OCI-LY3 (cell line): ENCODE measurements at regions not wholly inside any gene's neighbourhood (a gene's known extent, or its start where the extent isn't known, plus 50 kb on each side); places are given as distances from the start of the nearest gene placed in this dataset.

Experiments
- EZH2phosphoT487 ChIP-seq: fragments of 200-600 bp; shearing (Covaris generic); IDR thresholded peaks from 2 replicates; pipeline ENCODE4 v1.6.1; 2018; ENCODE audit warnings: antibody characterized with exemption, mixed run types, low read depth
- TF ChIP-seq, protein P1 (sequence below): fragments of 200-600, 300-600 bp; sonication (generic); IDR thresholded peaks from 2 replicates; pipeline ENCODE4 v1.5.1; 2014; ENCODE audit warnings: antibody characterized with exemption, low read length, low read depth

GRCh38 chr5:124279146-124279876 is 467.1 kb downstream of the ZNF608 start:
- TF ChIP-seq, protein P1, sequence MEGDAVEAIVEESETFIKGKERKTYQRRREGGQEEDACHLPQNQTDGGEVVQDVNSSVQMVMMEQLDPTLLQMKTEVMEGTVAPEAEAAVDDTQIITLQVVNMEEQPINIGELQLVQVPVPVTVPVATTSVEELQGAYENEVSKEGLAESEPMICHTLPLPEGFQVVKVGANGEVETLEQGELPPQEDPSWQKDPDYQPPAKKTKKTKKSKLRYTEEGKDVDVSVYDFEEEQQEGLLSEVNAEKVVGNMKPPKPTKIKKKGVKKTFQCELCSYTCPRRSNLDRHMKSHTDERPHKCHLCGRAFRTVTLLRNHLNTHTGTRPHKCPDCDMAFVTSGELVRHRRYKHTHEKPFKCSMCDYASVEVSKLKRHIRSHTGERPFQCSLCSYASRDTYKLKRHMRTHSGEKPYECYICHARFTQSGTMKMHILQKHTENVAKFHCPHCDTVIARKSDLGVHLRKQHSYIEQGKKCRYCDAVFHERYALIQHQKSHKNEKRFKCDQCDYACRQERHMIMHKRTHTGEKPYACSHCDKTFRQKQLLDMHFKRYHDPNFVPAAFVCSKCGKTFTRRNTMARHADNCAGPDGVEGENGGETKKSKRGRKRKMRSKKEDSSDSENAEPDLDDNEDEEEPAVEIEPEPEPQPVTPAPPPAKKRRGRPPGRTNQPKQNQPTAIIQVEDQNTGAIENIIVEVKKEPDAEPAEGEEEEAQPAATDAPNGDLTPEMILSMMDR = no peak
- no peak for TF ChIP-seq EZH2phosphoT487
